SK-MEL-5 (cell line): ENCODE measurements at regions not wholly inside any gene's neighbourhood (a gene's known extent, or its start where the extent isn't known, plus 50 kb on each side); places are given as distances from the start of the nearest gene placed in this dataset.
A peak's percentile ranks its signal among the peaks of the same experiment; 100 is the strongest.
"Not testable (repeated sequence)": the region's sequence is repeated elsewhere in the genome, so short reads cannot be mapped to it uniquely, and the experiment has no call there.

ENCODE experiments used
- DNase-seq: peaks from one replicate; pipeline ENCODE4 v3.0.0-alpha.2; 2016; ENCODE audit warnings: low read depth, low spot score
- in situ Hi-C: cut with HindIII; loops from 2 replicates; pipeline ENCODE4 v1.10.0; 2016; ENCODE audit warnings: low sequenced_read_pairs, high pct_unique_total_duplicates, low pct_unique_long_range_greater_than_20kb

DNA sequence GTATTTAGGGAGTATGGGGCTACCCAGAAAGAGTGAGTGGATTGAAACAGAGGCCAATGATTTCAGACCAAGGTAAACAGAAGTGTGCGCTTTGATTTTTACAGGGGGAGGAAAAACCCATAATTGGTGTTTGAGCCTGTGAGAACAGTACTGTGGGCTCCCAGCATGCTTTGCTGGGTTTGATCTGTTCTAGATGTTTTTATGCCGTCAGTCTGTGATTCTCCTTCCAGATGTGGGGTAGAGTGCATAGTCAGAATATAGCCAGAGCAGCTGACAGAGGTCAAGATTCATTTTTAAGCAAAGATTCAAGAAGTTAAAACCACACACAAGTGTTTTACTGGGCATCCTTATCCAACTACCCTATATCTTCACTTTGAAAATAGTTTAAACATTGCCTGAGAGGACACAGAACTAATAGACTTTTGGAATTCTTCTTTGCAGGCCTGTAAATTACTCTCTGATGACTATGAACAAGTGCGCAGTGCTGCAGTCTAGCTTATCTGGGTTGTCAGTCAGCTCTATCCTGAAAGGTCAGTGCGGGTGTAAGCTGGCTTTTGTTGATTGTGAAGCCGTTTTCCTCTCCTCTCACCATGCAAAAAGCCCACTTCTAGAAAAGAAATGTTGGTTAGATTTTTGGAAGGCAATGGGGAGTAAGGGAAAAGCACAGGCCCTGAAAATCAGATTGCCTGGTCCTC lies 216.2 kb upstream of the VKORC1L1 start:
- DNase-seq, in situ Hi-C loops: not testable (repeated sequence)

DNA sequence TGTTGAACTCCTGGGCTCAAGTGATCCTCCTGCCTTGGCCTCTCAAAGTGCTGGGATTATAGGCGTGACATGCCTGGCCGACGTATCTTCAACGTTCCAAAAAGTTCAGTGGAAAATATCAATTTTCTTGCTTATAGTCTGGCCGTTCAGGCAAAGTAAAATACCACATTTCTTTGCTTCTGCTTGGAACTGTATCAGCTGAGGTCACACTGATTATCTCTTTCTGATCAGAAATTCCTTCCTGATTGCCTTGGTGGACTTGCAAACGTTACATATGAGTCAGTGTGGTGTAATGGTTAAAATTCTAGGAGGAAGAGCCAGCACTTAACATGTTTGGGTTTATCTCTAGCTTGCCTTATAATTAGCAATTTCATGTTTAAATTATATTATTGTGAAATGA lies 189.5 kb upstream of the VKORC1L1 start:
- DNase-seq, in situ Hi-C loops: not testable (repeated sequence)

DNA sequence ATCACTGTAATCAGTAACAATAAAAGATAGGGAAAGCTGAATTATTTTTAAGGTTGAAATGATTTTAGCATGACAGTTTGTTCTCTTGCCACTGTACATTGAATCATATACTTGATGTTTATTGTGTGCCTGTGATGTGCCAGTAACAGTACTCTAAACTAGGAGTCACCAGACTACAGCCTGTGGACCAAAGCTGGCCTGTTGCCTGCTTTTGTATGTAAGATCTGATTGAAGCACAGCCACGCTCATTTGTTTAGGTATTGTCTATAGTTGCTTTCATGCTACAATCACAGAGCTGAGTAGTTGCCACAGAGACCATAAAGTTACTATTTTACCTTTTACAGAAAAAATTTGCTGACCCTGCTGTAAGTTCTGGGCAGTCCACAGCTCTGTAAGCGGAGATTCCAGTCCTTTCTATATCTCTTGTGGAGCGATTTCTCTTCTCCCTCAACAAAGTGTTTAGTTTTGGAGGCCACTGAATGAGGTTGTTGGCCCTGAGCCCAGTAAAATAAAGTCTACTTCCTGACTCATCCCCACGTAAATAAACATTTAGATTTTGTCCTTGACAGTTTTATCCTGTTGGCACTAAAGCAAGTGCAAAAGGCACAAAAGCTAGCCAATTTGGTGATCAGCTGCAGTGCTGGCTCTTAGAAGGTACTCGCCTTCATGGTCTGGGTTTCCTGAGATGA lies 173.7 kb upstream of the VKORC1L1 start:
- in situ Hi-C loops, DNase-seq: not testable (repeated sequence)

DNA sequence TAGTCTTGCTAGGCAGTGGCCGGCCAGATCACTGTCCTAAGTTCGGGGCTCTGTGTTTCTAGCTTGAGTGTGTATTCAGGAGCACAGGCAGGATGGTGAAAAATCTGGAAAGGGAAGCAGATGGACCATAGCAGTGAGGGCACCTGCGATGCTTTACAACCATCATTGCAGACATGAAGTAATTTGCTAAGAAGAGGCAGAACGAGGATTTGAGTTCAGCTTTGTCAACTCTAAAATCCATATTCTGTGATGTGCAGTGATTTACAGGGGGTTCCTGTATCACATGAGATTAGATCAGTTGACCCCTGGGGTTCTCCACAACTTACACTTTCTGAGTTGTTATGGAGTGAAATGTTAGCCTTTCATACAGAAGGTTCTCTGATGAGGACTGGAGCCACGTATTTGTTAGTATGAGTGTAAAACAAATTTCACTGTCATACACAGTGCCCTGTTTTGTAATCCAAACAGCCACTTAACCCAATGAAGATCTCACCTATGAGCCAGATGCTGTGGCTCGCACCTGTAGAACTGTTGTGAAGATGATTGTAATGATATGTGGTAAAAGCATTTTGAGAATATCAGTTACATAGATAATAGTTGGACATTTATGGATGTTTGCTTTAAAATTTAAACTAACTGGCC lies 173.0 kb upstream of the VKORC1L1 start:
- in situ Hi-C loops: not testable (repeated sequence)

DNA sequence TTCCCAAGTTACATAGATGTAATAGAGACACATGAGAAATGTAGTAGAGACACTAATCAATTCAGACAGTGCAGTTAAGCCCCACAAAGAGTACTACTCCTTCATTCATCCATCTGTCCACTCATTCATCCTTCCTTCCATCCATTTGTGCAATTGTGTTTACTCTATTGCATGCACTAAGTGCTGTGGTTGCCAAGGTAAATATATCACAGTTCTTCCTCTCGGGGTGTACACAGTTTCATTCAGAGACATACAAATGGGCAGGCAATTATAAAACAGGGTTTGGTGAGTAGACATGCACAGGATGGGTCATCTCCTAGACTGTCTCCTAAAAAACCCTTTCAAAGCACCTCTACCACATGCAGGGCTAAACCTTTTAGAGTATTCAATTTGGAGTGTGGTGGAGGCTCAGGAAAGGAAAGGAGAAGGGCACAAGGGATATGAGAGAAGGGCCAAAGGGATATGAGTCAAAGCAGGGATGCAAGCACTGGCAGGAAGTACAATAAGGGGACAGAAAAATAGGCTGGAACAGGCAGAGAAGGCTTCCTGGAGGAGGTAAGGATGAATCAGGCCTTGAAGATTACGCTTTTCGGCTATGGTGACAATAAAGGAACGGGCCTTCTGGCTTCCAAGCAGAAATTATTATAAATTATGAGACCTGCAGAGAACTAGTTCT lies 153.6 kb upstream of the VKORC1L1 start:
- in situ Hi-C loops, DNase-seq: not testable (repeated sequence)

More for the DNA sequence above, 173.0 kb upstream of the VKORC1L1 start:
- not testable (repeated sequence) for DNase-seq

DNA sequence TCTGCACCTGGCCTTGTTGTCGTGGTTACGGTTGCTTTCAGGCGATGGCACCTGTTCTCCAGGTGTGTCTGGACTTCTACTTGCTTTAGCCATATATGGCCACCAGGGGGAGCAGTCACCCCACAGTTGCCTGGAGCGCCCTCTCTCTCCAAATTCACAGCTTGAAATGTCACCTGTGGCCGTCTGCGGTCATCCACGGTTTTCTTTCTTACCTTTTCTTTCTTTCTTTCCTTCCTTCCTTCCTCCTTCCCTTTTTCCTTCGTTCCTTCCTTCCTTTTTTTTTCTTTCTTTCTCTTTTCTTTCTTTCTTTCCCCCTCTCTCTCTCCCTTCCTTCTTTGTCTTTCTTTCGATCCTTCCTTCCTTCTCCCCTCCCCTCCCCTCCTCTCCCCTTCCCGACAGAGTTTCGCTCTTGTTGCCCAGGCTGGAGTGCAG lies 150.5 kb upstream of the VKORC1L1 start:
- peak; percentile 57 for DNase-seq
- in situ Hi-C loops: no loop called here

DNA sequence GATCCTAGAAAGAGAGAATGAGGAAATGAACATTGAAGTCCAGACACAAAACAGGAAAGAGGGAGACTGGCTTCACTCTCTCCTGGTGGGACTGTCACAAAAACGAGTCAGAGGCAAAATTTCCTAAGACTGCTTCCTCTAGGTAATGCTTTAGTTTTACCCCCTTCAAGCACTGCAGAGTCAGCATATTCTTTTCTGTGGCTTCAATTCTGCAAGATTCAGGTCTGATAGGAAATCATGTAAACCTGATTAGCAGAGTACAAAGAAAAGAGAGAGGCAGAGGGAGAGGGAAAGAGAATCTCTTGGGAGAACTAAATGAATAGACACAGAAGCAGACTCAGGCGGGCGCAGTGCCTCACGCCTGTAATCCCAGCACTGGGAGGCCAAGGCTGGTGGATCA lies 145.7 kb upstream of the VKORC1L1 start:
- DNase-seq, in situ Hi-C loops: not testable (repeated sequence)

DNA sequence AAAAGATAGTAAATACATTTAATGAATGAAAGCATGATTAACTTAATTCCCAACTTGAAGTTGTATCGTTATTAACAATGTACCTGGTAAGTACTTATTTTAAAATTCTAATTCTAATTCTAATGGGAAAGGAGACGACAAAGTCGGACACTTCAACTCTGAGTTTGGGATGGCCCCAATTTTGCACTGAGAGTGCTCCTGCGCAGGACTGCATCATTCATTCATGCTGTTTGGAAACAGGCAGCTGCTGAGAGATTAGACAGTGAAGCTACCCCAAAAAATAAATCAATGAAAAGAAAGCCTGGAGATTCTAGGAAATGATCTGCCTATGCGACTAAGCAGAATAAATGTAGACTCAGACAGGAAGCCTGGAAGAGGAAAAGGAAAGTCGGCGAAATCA lies 141.7 kb upstream of the VKORC1L1 start:
- in situ Hi-C loops: no loop called here

DNA sequence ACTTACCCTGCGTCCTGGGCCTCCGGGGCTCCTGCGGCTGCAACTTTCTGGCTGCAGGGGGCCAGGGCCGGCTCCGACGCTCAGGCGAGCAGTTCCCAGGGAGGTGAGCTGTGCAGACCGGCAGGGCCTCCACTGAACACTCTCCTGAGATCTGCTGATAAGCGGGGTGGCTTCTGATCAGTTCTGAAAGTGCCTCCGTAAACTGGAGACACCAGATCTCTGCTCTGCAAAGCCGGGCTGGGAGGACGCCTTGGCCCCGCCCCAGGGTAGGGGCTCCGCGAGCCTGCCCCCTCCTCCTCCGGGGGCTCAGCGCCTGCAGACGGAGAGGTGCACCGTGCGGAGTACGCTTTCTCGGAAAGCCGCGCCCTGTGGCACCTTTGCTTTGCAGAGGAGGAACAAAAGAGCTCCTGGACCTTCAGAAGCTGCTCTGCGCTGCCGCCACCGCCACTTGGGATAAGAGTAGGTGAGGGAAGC lies 141.3 kb upstream of the VKORC1L1 start:
- in situ Hi-C loops: no loop called here
- DNase-seq: no peak

More for the DNA sequence above, 141.7 kb upstream of the VKORC1L1 start:
- no peak for DNase-seq

DNA sequence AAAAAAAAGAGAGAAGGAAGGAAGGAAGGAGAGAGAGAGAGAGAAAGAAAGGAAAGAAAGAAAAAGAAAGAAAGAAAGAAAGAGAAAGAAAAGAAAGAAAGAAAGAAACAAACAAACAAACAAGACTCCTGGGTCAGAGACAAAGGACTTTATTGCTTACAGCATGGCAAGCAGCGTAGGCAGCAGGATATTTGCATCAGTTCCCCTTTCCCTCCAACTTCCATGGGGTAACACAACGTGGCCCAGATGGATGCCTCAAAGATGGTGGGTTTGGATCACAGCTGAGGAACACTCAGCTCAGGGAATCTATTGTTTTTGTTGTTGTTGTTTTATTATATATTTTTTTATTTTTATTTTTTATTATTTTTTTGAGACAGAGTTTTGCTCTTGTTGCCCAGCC lies 128.5 kb upstream of the VKORC1L1 start:
- DNase-seq: no peak
- in situ Hi-C loops: no loop called here

DNA sequence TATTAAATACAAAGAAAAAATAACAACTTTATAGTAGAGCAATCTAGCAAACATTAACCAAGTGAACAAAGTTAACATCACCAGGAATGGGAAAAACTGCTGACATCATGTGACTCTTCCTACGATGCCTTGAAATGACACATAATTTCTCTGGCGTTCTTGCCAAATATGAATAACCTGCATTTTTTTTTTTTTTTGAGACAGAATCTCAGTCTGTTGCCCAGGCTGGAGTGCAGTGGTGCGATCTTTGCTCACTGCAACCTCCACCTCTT lies 126.5 kb upstream of the VKORC1L1 start:
- no peak for DNase-seq
- in situ Hi-C loops: no loop called here

DNA sequence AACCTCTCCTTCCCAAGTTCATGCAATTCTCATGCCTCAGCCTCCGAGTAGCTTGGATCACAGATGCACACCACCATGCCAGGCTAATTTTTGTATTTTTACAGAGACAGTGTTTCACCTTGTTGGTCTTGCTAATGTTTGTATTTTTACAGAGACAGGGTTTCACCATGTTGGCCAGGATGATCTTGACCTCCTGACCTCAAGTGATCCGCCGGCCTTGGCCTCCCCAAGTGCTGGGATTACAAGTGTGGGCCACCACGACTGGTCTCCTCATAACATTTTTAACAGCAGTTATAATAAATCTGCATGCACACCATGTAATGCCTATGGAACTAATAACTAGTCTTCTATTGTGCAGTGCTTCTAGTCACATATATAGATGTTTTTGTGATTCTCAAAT lies 123.8 kb upstream of the VKORC1L1 start:
- in situ Hi-C loops: no loop called here
- DNase-seq: no peak

DNA sequence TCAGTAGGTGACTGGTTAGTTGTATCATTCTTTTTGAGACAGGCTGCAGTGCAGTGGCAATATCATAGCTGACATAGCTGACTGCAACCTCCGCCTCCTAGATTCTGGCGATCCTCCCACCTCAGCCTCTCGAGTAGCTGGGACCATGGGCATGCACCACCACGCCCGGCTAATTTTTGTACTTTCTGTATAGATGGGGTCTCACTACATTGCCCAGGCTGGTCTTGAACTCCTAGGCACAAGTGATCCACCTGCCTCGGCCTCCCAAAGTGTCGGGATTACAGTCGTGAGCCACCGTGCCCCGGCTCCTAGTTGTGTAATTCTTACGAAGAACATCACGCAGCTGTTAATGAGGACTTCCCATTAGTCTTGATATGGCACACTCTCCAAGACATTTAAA lies 123.4 kb upstream of the VKORC1L1 start:
- in situ Hi-C loops: no loop called here
- no peak for DNase-seq

DNA sequence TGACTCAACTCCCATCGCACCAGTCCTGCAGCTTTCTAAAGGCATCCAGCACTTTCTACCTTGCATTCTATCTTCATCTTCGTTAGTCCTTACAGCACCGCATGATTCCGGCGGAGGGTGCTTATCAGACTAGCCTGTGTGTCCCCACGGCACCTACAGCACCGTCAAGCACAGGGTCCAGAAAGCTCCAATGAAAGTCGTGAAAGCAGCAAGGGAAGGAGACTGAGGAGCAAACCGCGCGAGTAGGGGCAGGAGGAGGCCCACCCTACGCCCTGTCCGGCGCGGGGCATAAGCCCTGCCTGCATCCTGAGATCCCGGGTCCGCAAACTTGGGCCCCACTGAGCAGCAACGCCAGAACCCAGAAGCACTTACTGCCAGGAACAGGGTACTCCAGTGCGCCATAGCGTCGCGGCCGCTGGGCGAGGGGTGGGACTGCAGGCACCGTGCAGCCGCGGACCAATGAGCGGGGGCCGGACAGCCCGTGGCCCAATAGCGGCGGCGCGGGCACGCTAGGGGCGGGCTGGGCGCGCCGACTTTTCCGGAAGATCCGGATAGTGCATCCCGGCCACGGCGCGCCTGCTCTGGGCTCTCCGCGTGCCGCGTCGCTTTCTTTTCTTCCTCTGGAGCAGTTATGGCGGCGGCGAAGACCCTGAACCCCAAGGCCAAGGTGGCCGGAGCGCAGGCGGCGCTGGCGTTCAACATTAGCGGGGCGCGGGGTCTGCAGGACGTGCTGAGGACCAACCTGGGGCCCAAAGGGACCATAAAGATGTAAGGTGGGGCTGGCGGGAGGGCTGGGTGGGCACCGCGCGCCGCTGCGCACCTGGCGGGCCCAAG lies 122.1 kb upstream of the VKORC1L1 start:
- peak; percentile 91 for DNase-seq
- in situ Hi-C loops: no loop called here

DNA sequence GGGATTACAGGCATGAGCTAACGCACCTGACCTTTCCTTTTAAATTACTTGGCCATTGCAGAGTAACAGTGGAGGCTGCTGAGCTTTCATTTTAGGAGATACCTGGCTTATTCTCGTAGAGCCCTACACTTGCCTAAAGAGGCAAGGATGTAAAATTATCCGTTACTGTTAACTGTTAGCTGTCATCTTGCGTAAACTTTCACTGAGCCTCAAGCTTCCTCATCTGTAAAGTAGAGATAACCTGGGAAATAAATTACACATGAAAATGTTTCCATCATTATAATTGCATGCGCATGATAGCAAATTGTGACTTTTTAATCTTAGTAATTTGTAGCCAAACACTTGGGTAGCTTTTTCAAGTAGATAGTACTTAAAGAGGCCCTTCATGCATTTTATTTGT lies 118.8 kb upstream of the VKORC1L1 start:
- DNase-seq, in situ Hi-C loops: not testable (repeated sequence)

DNA sequence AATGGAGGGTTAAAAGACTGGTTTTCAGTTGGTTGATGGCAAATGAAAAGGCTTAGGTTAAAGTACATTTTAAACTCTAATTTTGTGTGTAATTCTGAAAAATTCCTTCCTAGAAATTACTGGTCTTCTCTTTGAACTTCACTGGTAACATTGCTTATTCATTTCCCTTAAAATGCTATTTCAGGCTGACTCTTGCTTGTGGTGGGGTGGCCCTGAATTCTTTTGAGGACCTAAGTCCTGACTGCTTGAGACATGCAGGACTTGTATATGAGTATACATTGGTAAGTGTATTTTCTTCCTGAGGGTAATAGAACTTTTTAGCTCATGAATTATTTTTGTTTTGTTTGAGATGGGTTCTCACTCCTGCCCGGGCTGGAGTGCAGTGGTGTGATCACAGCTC lies 113.9 kb upstream of the VKORC1L1 start:
- DNase-seq, in situ Hi-C loops: not testable (repeated sequence)

DNA sequence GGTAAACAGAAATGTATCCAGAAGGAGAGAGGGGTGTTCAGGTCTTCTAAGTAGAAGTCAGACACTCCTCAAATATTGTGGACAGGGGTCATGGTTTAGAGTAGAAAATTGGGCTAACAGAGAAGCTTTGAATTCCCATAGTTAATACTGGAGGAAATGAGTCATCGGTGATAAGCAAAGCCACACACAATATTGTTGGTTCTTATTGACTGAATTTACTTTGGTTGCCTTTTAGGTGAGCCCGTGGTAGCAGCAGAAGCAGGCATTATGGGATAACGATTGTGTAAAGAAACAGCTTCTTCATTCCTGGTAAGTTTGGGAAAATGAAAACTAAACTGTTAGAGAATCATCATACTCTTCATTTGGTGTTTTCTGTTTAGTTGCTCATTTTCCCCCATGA lies 110.2 kb upstream of the VKORC1L1 start:
- in situ Hi-C loops, DNase-seq: not testable (repeated sequence)
